DOHH2 (cell line): ENCODE measurements at regions not wholly inside any gene's neighbourhood (a gene's known extent, or its start where the extent isn't known, plus 50 kb on each side); places are given as distances from the start of the nearest gene placed in this dataset.
A peak's percentile ranks its signal among the peaks of the same experiment; 100 is the strongest.

Experiments used
- H3F3A ChIP-seq: fragments of 200-600 bp; sonication (generic), shearing (Covaris generic); 2 replicates; pipeline ENCODE4 v1.6.0; 2016; ENCODE audit warnings: antibody characterized with exemption, mild to moderate bottlenecking; ENCODE audit not compliant: control insufficient read depth, insufficient read depth
- H3K27ac ChIP-seq: fragments of 200-600 bp; sonication (generic); 2 replicates; pipeline ENCODE4 v1.5.1; 2014; ENCODE audit warnings: low read depth, mild to moderate bottlenecking, low read length, moderate library complexity
- H3K27me3 ChIP-seq: fragments of 200-600 bp; sonication (generic); 2 replicates; pipeline ENCODE4 v1.6.1; 2014; ENCODE audit warnings: mild to moderate bottlenecking, low read length, mixed read lengths; ENCODE audit not compliant: control insufficient read depth
- H3K36me3 ChIP-seq: fragments of 200-600 bp; sonication (generic); 2 replicates; pipeline ENCODE4 v1.6.1; 2014; ENCODE audit warnings: mild to moderate bottlenecking, low read length, moderate library complexity, mixed read lengths; ENCODE audit not compliant: control insufficient read depth
- H3K4me1 ChIP-seq: fragments of 200-600 bp; sonication (generic); 2 replicates; pipeline ENCODE4 v1.6.1; 2014; ENCODE audit warnings: mild to moderate bottlenecking, low read length, mixed read lengths; ENCODE audit not compliant: control insufficient read depth
- H3K4me2 ChIP-seq: fragments of 200-600 bp; sonication (generic); 2 replicates; pipeline ENCODE4 v1.6.0; 2014; ENCODE audit warnings: mild to moderate bottlenecking, low read length, moderate library complexity
- H3K4me3 ChIP-seq: fragments of 200-600 bp; sonication (generic); 2 replicates; pipeline ENCODE4 v1.5.1; 2014; ENCODE audit warnings: mild to moderate bottlenecking, low read length, mixed read lengths
- H3K79me2 ChIP-seq: fragments of 200-600 bp; sonication (generic); 2 replicates; pipeline ENCODE4 v1.6.1; 2014; ENCODE audit warnings: mild to moderate bottlenecking, low read length, mixed read lengths; ENCODE audit not compliant: control insufficient read depth
- H3K9me2 ChIP-seq: fragments of 200-600 bp; sonication (generic); replicated peaks from 2 replicates; pipeline ENCODE4 v1.6.1; 2014; ENCODE audit warnings: mild to moderate bottlenecking, low read length, mixed read lengths; ENCODE audit not compliant: control insufficient read depth
- H3K9me3 ChIP-seq: fragments of 200-600 bp; sonication (generic); 2 replicates; pipeline ENCODE4 v1.6.1; 2014; ENCODE audit warnings: antibody characterized with exemption, low read length, mixed read lengths; ENCODE audit not compliant: control insufficient read depth, insufficient read depth
- H4K20me1 ChIP-seq: fragments of 200-600 bp; sonication (generic); 2 replicates; pipeline ENCODE4 v1.6.0; 2014; ENCODE audit warnings: low read depth, mild to moderate bottlenecking, antibody characterized with exemption, low read length, moderate library complexity; ENCODE audit not compliant: control insufficient read depth, insufficient read depth
- CTCF ChIP-seq: fragments of 200-600 bp; sonication (generic); IDR thresholded peaks from one replicate; pipeline ENCODE4 v1.5.1; 2014; ENCODE audit warnings: antibody characterized with exemption, mild to moderate bottlenecking, low read depth, low read length; ENCODE audit not compliant: poor library complexity, severe bottlenecking
- EZH2phosphoT487 ChIP-seq: fragments of 200-600 bp; sonication (generic); IDR thresholded peaks from 2 replicates; pipeline ENCODE4 v1.6.1; 2017; ENCODE audit warnings: borderline replicate concordance, mild to moderate bottlenecking, antibody characterized with exemption, low read length, moderate library complexity, mixed read lengths

GRCh38 chrX:115940888-115941332 lies 229.6 kb upstream of the AGTR2 start:
- TF ChIP-seq EZH2phosphoT487 (no peak), CTCF (peak; percentile 21)
- no peaks in the 10 kb centered on the region for H3K36me3 ChIP-seq
- no peak overlapping the region for H3K4me2 ChIP-seq
- H3K4me3 ChIP-seq = no peak overlapping the region
- H3F3A ChIP-seq = no peaks in the 10 kb centered on the region
- H4K20me1 ChIP-seq = no peaks in the 10 kb centered on the region
- H3K79me2 ChIP-seq = no peaks in the 10 kb centered on the region
- H3K27me3 ChIP-seq = no peaks in the 10 kb centered on the region
- no peaks in the 10 kb centered on the region for H3K9me3 ChIP-seq
- peak overlapping the region; percentile 58 for H3K27ac ChIP-seq
- peaks cover 25% of the 10 kb centered on the region for H3K4me1 ChIP-seq
- no peaks in the 10 kb centered on the region for H3K9me2 ChIP-seq

- Histone ChIP-seq H3K4me1 (peaks cover 25% of the 10 kb centered on the region), H3K9me3 (no peaks in the 10 kb centered on the region), H3K27ac (no peak overlapping the region), H4K20me1 (no peaks in the 10 kb centered on the region), H3F3A (no peaks in the 10 kb centered on the region), H3K4me3 (no peak overlapping the region), H3K27me3 (no peaks in the 10 kb centered on the region), H3K4me2 (no peak overlapping the region), H3K9me2 (no peaks in the 10 kb centered on the region), H3K36me3 (no peaks in the 10 kb centered on the region), H3K79me2 (no peaks in the 10 kb centered on the region)
- TF ChIP-seq EZH2phosphoT487 (no peak), CTCF (no peak)
These were observed 229.2 kb upstream of the AGTR2 start for GRCh38 chrX:115941388-115941787.

- Histone ChIP-seq H3K36me3 (no peaks in the 10 kb centered on the region), H3K27me3 (no peaks in the 10 kb centered on the region), H3F3A (no peaks in the 10 kb centered on the region), H3K4me2 (no peak overlapping the region), H3K27ac (no peak overlapping the region), H3K9me2 (no peaks in the 10 kb centered on the region), H3K9me3 (no peaks in the 10 kb centered on the region), H3K4me1 (no peaks in the 10 kb centered on the region), H3K79me2 (no peaks in the 10 kb centered on the region), H3K4me3 (no peak overlapping the region), H4K20me1 (no peaks in the 10 kb centered on the region)
- TF ChIP-seq EZH2phosphoT487 (no peak), CTCF (no peak)
These were observed 224.5 kb upstream of the AGTR2 start for GRCh38 chrX:115946059-115946458.
